B cell (primary cell): ENCODE measurements at regions not wholly inside any gene's neighbourhood (a gene's known extent, or its start where the extent isn't known, plus 50 kb on each side); places are given as distances from the start of the nearest gene placed in this dataset.

Experiments used
- EZH2 ChIP-seq: IDR thresholded peaks from 2 replicates; pipeline ENCODE4 v1.6.1; 2012; ENCODE audit warnings: borderline replicate concordance, low read depth, mild to moderate bottlenecking, moderate library complexity, low read length; ENCODE audit not compliant: insufficient read depth, poor library complexity, severe bottlenecking
- TF ChIP-seq, protein P1 (sequence below): fragments of 200-600 bp; IDR thresholded peaks from one replicate; pipeline ENCODE4 v1.8.0; 2022; ENCODE audit warnings: antibody characterized with exemption, mild to moderate bottlenecking

- TF ChIP-seq, protein P1, sequence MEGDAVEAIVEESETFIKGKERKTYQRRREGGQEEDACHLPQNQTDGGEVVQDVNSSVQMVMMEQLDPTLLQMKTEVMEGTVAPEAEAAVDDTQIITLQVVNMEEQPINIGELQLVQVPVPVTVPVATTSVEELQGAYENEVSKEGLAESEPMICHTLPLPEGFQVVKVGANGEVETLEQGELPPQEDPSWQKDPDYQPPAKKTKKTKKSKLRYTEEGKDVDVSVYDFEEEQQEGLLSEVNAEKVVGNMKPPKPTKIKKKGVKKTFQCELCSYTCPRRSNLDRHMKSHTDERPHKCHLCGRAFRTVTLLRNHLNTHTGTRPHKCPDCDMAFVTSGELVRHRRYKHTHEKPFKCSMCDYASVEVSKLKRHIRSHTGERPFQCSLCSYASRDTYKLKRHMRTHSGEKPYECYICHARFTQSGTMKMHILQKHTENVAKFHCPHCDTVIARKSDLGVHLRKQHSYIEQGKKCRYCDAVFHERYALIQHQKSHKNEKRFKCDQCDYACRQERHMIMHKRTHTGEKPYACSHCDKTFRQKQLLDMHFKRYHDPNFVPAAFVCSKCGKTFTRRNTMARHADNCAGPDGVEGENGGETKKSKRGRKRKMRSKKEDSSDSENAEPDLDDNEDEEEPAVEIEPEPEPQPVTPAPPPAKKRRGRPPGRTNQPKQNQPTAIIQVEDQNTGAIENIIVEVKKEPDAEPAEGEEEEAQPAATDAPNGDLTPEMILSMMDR, result no peak
- no peak for TF ChIP-seq EZH2
These were observed 919.7 kb upstream of the CADM2 start for GRCh38 chr3:84039099-84039498.
